ENCODE measurements at regions not wholly inside any gene's neighbourhood (a gene's known extent, or its start where the extent isn't known, plus 50 kb on each side); places are given as distances from the start of the nearest gene placed in this dataset.

DNA sequence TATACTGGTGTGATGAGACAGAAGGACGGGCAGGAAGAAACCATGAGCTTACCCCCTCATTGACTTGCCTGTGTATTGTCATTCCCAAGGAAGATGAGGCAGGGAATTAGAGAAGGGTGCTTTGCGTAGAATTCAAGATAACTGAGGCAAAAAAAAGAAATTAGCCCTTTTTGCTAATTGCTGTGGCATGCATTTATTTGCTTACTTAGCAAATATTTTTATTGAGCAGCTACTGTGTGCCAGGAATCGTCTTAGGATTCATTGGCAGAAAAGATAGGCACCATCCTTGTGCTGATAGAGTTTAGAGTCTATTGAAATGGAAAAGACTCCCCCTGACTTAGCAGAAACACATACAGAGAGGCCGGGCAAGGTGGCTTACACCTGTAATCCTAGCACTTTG is 541.9 kb downstream of the TMEM114 start:
- TF ChIP-seq, protein P1, sequence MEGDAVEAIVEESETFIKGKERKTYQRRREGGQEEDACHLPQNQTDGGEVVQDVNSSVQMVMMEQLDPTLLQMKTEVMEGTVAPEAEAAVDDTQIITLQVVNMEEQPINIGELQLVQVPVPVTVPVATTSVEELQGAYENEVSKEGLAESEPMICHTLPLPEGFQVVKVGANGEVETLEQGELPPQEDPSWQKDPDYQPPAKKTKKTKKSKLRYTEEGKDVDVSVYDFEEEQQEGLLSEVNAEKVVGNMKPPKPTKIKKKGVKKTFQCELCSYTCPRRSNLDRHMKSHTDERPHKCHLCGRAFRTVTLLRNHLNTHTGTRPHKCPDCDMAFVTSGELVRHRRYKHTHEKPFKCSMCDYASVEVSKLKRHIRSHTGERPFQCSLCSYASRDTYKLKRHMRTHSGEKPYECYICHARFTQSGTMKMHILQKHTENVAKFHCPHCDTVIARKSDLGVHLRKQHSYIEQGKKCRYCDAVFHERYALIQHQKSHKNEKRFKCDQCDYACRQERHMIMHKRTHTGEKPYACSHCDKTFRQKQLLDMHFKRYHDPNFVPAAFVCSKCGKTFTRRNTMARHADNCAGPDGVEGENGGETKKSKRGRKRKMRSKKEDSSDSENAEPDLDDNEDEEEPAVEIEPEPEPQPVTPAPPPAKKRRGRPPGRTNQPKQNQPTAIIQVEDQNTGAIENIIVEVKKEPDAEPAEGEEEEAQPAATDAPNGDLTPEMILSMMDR (conservative IDR thresholded peaks at IDR 0.05 in 1 of 2, IDR thresholded peaks at IDR 0.05 in 1 of 2; ENCODE audit: extremely low read depth in 1 of 2, insufficient read depth in 1 of 2, low read depth in 1 of 2, low read length in 2 of 2) = no peak
- TF ChIP-seq EZH2 (IDR thresholded peaks at IDR 0.05; ENCODE audit: borderline replicate concordance, low read length) = no peak
